GM06990 (cell line): ENCODE measurements at regions not wholly inside any gene's neighbourhood (a gene's known extent, or its start where the extent isn't known, plus 50 kb on each side); places are given as distances from the start of the nearest gene placed in this dataset.

ENCODE experiments used
- DNase-seq: peaks from one replicate; pipeline ENCODE4 v3.0.0-alpha.2; 2011; ENCODE audit not compliant: insufficient read length; ENCODE audit errors: extremely low read depth
- H3K27me3 ChIP-seq: replicated peaks from 2 replicates; pipeline ENCODE4 v1.6.0; 2011; ENCODE audit warnings: low read length; ENCODE audit not compliant: control insufficient read depth, insufficient read depth
- H3K36me3 ChIP-seq: 2 replicates; pipeline ENCODE4 v1.5.1; 2011; ENCODE audit warnings: low read length; ENCODE audit not compliant: control insufficient read depth, insufficient read depth
- H3K4me3 ChIP-seq: replicated peaks from 2 replicates; pipeline ENCODE4 v1.5.1; 2011; ENCODE audit warnings: low read depth, mild to moderate bottlenecking, control low read depth, low read length
- TF ChIP-seq, protein P1 (sequence below): IDR thresholded peaks from 2 replicates; pipeline ENCODE4 v1.5.1; 2011; ENCODE audit warnings: low read length, control low read depth, mild to moderate bottlenecking, inconsistent platforms; ENCODE audit not compliant: insufficient read depth, poor library complexity, severe bottlenecking

- H3K27me3 ChIP-seq = no peaks in the 10 kb centered on the region
- no peaks in the 10 kb centered on the region for H3K36me3 ChIP-seq
- no peak for DNase-seq
Measured at GRCh38 chr9:79377339-79377855, 194.4 kb upstream of the TLE4 start.

GRCh38 chr9:79378107-79378506 is 193.7 kb upstream of the TLE4 start:
- Histone ChIP-seq H3K27me3 (no peaks in the 10 kb centered on the region), H3K4me3 (no peak overlapping the region), H3K36me3 (no peaks in the 10 kb centered on the region)
- DNase-seq = no peak
- TF ChIP-seq, protein P1, sequence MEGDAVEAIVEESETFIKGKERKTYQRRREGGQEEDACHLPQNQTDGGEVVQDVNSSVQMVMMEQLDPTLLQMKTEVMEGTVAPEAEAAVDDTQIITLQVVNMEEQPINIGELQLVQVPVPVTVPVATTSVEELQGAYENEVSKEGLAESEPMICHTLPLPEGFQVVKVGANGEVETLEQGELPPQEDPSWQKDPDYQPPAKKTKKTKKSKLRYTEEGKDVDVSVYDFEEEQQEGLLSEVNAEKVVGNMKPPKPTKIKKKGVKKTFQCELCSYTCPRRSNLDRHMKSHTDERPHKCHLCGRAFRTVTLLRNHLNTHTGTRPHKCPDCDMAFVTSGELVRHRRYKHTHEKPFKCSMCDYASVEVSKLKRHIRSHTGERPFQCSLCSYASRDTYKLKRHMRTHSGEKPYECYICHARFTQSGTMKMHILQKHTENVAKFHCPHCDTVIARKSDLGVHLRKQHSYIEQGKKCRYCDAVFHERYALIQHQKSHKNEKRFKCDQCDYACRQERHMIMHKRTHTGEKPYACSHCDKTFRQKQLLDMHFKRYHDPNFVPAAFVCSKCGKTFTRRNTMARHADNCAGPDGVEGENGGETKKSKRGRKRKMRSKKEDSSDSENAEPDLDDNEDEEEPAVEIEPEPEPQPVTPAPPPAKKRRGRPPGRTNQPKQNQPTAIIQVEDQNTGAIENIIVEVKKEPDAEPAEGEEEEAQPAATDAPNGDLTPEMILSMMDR = no peak

More at GRCh38 chr9:79377339-79377855, 194.4 kb upstream of the TLE4 start:
- H3K4me3 ChIP-seq = no peak overlapping the region
- TF ChIP-seq, protein P1 = no peak

GRCh38 chr9:79382044-79382443 is 189.7 kb upstream of the TLE4 start:
- TF ChIP-seq, protein P1 = no peak
- no peak for DNase-seq
- Histone ChIP-seq H3K36me3 (no peaks in the 10 kb centered on the region), H3K27me3 (no peaks in the 10 kb centered on the region), H3K4me3 (no peak overlapping the region)

DNA sequence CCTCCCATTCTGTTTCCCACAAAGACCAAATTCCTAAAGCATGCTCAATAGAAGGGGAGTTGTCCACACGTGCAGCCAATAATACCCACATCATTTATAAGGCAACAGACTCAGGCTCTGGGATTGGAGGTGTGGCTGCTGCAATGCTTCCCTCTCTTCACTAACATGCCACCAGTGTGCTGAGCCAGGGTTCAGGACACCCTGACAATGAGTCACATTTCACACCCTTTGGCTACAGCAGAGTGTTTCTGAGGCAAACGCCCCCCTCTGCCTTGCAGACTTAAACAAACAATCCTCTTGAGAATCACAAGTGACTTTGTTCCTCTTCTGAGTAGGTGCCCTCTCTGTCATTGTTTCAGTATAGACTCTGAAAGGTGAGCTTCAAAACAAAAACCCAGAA is 189.3 kb upstream of the TLE4 start:
- DNase-seq = no peak
- TF ChIP-seq, protein P1 = no peak
- no peaks in the 10 kb centered on the region for H3K27me3 ChIP-seq
- no peaks in the 10 kb centered on the region for H3K36me3 ChIP-seq
- H3K4me3 ChIP-seq = no peak overlapping the region

- no peaks in the 10 kb centered on the region for H3K36me3 ChIP-seq
- no peak for DNase-seq
- H3K27me3 ChIP-seq = no peaks in the 10 kb centered on the region
- no peak overlapping the region for H3K4me3 ChIP-seq
- TF ChIP-seq, protein P1 = no peak
Measured at GRCh38 chr9:79383096-79383495, 188.7 kb upstream of the TLE4 start.

- H3K36me3 ChIP-seq = no peaks in the 10 kb centered on the region
- TF ChIP-seq, protein P1 = no peak
- H3K27me3 ChIP-seq = no peaks in the 10 kb centered on the region
- no peak overlapping the region for H3K4me3 ChIP-seq
- no peak for DNase-seq
Measured at GRCh38 chr9:79384091-79384490, 187.7 kb upstream of the TLE4 start.
